Trophoblast cell (in vitro differentiated cells and primary cell): ENCODE measurements at regions not wholly inside any gene's neighbourhood (a gene's known extent, or its start where the extent isn't known, plus 50 kb on each side); places are given as distances from the start of the nearest gene placed in this dataset.

Source experiments
- DNase-seq, 2 donors: peaks; one replicate each; pipeline ENCODE4 v3.0.0-alpha.2; 2016
- H2AFZ ChIP-seq: 2 replicates; pipeline ENCODE4 v1.6.1; 2013; ENCODE audit warnings: low read length, moderate library complexity, mild to moderate bottlenecking; ENCODE audit not compliant: insufficient read depth, poor library complexity
- H2AK5ac ChIP-seq: 2 replicates; pipeline ENCODE4 v1.6.1; 2013; ENCODE audit warnings: mild to moderate bottlenecking, low read length
- H2BK120ac ChIP-seq: 2 replicates; pipeline ENCODE4 v1.6.1; 2013; ENCODE audit warnings: low read length, mild to moderate bottlenecking, moderate library complexity; ENCODE audit not compliant: insufficient read depth, poor library complexity
- H2BK12ac ChIP-seq: 2 replicates; pipeline ENCODE4 v1.6.1; 2013; ENCODE audit warnings: mild to moderate bottlenecking, low read length, moderate library complexity
- H2BK5ac ChIP-seq: 2 replicates; pipeline ENCODE4 v1.6.1; 2013; ENCODE audit warnings: low read length, low read depth, moderate library complexity, mild to moderate bottlenecking; ENCODE audit not compliant: poor library complexity
- H3K14ac ChIP-seq: 2 replicates; pipeline ENCODE4 v1.6.1; 2013; ENCODE audit warnings: mild to moderate bottlenecking, low read length
- H3K18ac ChIP-seq: 2 replicates; pipeline ENCODE4 v1.6.1; 2013; ENCODE audit warnings: mild to moderate bottlenecking, low read length
- H3K23ac ChIP-seq: 2 replicates; pipeline ENCODE4 v1.6.1; 2013; ENCODE audit warnings: low read length
- H3K27ac ChIP-seq: 2 replicates; pipeline ENCODE4 v1.5.1; 2013; ENCODE audit warnings: low read depth, mild to moderate bottlenecking, inconsistent platforms, low read length, moderate library complexity
- H3K27me3 ChIP-seq: 2 replicates; pipeline ENCODE4 v1.6.1; 2013; ENCODE audit warnings: inconsistent platforms, mild to moderate bottlenecking, low read length, moderate library complexity; ENCODE audit not compliant: insufficient read depth
- H3K36me3 ChIP-seq, 2 experiments: 1 replicate in 1 of 2; 2 replicates in 1 of 2; pipeline ENCODE4 v1.6.1; 2013; ENCODE audit warnings: low read length in 2 of 2, mild to moderate bottlenecking in 2 of 2, moderate library complexity in 1 of 2; ENCODE audit not compliant: insufficient read depth in 2 of 2, control insufficient read depth in 1 of 2
- H3K4ac ChIP-seq: 2 replicates; pipeline ENCODE4 v1.6.1; 2013; ENCODE audit warnings: low read depth, mild to moderate bottlenecking, low read length, moderate library complexity
- H3K4me1 ChIP-seq, 2 experiments: 1 replicate in 1 of 2; 2 replicates in 1 of 2; pipeline ENCODE4 v1.6.1; 2013; ENCODE audit warnings: low read length in 2 of 2, mild to moderate bottlenecking in 2 of 2, moderate library complexity in 1 of 2; ENCODE audit not compliant: insufficient read depth in 2 of 2, control insufficient read depth in 1 of 2
- H3K4me2 ChIP-seq: 2 replicates; pipeline ENCODE4 v1.6.1; 2013; ENCODE audit warnings: inconsistent platforms, mild to moderate bottlenecking, low read length, moderate library complexity
- H3K4me3 ChIP-seq: 2 replicates; pipeline ENCODE4 v1.5.1; 2013; ENCODE audit warnings: mild to moderate bottlenecking, low read depth, low read length, inconsistent platforms
- H3K79me1 ChIP-seq: one replicate; pipeline ENCODE4 v1.6.1; 2013; ENCODE audit warnings: low read length
- H3K79me2 ChIP-seq: 2 replicates; pipeline ENCODE4 v1.6.1; 2013; ENCODE audit warnings: low read length, mild to moderate bottlenecking; ENCODE audit not compliant: control insufficient read depth, insufficient read depth, poor library complexity
- H3K9ac ChIP-seq: 2 replicates; pipeline ENCODE4 v1.6.1; 2013; ENCODE audit warnings: mild to moderate bottlenecking, low read length
- H3K9me3 ChIP-seq: 2 replicates; pipeline ENCODE4 v1.6.1; 2013; ENCODE audit warnings: low read depth, mild to moderate bottlenecking, control low read depth, inconsistent platforms, low read length; ENCODE audit not compliant: insufficient read depth
- H4K12ac ChIP-seq: 2 replicates; pipeline ENCODE4 v1.6.1; 2013; ENCODE audit warnings: low read depth, mild to moderate bottlenecking, low read length, moderate library complexity
- H4K8ac ChIP-seq: 2 replicates; pipeline ENCODE4 v1.6.1; 2013; ENCODE audit warnings: low read depth, mild to moderate bottlenecking, low read length, moderate library complexity
- H4K91ac ChIP-seq: one replicate; pipeline ENCODE4 v1.6.1; 2013; ENCODE audit warnings: low read depth, mild to moderate bottlenecking, low read length, moderate library complexity
- WGBS: extraction: QIAGEN DNeasy Blood & Tissue Kit; methylation state at CpG from one replicate; pipeline ENCODE4 v1.1.7; 2013; ENCODE audit warnings: missing lambda C conversion rate; ENCODE audit not compliant: insufficient read length, insufficient coverage; ENCODE audit errors: extremely low coverage; 5-methylcytosine and 5-hydroxymethylcytosine counted together

DNA sequence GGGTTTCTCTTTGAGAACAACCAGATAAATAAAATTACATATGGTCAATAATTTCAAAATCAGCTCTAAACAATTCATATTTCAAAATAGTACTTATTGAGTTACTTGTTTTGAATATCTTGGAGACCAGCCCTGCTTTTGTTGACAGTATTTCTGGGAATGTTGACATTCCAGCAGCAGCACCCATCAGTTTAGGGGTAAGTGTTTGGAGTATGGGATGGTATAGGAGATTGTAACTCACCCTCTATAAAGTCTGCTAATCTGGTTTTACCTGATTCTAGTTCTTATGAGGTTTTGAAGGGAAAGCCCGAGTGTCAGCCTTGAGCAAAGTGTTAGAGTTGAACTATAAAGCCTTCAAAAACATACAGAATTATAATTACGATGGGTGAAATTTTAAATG, 139.2 kb upstream of the ANKRD50 start:
- H4K8ac ChIP-seq = no peak overlapping the region
- H3K4ac ChIP-seq = no peak overlapping the region
- H3K4me3 ChIP-seq = no peak overlapping the region
- no peak overlapping the region for H3K23ac ChIP-seq
- H3K4me1 ChIP-seq = no peaks in the 10 kb centered on the region
- H3K9ac ChIP-seq = no peak overlapping the region
- no peaks in the 10 kb centered on the region for H3K9me3 ChIP-seq
- H2AK5ac ChIP-seq = no peak overlapping the region
- H3K14ac ChIP-seq = no peak overlapping the region
- no peak overlapping the region for H3K27ac ChIP-seq
- H2BK5ac ChIP-seq = no peak overlapping the region
- no peak for DNase-seq
- no peaks in the 10 kb centered on the region for H3K79me1 ChIP-seq
- no peak overlapping the region for H3K4me2 ChIP-seq
- no peaks in the 10 kb centered on the region for H3K27me3 ChIP-seq
- no peaks in the 10 kb centered on the region for H3K36me3 ChIP-seq
- no peak overlapping the region for H2BK120ac ChIP-seq
- H4K12ac ChIP-seq = no peak overlapping the region
- no peak overlapping the region for H3K18ac ChIP-seq
- H2AFZ ChIP-seq = no peak overlapping the region
- no CpG with 5 or more reads among the region's 2 CpGs for WGBS
- H4K91ac ChIP-seq = no peak overlapping the region
- no peaks in the 10 kb centered on the region for H3K79me2 ChIP-seq
- H2BK12ac ChIP-seq = no peak overlapping the region

DNA sequence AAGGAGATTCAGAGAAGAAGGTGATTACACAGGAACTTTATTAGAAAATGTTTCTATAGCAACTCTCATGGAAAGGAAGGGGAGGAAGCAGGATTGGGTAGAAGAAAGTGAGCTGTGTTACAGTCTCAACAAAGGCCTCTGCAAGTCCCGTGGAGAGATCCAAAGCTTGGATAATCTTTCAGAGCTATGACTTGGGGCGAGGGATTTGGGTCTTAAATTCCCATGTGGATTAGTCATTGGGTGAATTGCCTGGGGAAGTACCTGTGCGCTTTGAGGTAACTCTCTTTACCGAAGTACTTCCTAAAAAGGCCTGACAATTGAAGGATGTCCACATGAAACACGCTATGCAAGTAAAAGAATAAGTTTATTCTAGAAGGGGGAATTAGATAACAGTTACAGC, 133.8 kb upstream of the ANKRD50 start:
- Histone ChIP-seq H4K91ac (no peak overlapping the region), H2BK120ac (no peak overlapping the region), H3K23ac (no peak overlapping the region), H2AFZ (no peak overlapping the region), H3K4me3 (no peak overlapping the region), H4K8ac (no peak overlapping the region), H3K4me2 (no peak overlapping the region), H3K4me1 (no peaks in the 10 kb centered on the region), H2BK12ac (no peak overlapping the region), H2BK5ac (no peak overlapping the region), H3K9ac (no peak overlapping the region), H3K79me1 (no peaks in the 10 kb centered on the region), H3K79me2 (no peaks in the 10 kb centered on the region), H2AK5ac (no peak overlapping the region), H3K27ac (no peak overlapping the region), H4K12ac (no peak overlapping the region), H3K9me3 (peaks cover 2% of the 10 kb centered on the region), H3K4ac (no peak overlapping the region), H3K36me3 (no peaks in the 10 kb centered on the region), H3K14ac (no peak overlapping the region), H3K18ac (no peak overlapping the region), H3K27me3 (no peaks in the 10 kb centered on the region)
- peak; percentile 6 to 27 for DNase-seq
- no CpG with 5 or more reads among the region's 5 CpGs for WGBS

DNA sequence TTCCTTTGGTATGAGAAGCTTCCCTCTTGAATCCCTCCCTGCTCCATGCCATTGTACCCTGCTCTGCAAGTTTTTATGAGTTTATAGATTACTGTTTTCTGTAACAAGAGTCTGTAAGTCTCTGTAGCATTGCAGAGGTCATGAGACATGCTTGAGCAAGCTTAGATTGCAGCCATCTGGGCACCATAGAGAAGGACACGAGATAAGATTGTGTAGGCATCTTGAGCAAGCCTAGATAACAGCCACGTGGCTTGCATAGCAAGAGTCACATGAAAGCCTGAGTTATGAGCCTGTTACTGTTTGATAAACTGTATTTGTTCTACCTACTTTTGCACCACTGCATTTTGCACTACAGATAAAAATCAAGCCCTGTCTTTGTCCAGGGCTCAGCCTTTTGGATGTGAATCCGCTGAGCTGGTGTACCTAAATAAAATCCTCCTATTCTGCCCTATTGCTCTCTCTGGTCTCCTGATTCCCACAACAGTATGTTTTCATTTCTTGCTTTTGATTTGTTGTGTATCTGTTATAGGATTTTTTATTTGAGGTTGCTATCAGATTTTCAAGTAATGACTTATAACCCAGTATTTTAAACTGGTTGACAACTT, 127.4 kb upstream of the ANKRD50 start:
- H3K9ac ChIP-seq = no peak overlapping the region
- no peak overlapping the region for H2AFZ ChIP-seq
- H3K4me3 ChIP-seq = no peak overlapping the region
- H3K79me2 ChIP-seq = no peaks in the 10 kb centered on the region
- no peaks in the 10 kb centered on the region for H3K36me3 ChIP-seq
- H2BK120ac ChIP-seq = no peak overlapping the region
- no peak overlapping the region for H2BK12ac ChIP-seq
- no peaks in the 10 kb centered on the region for H3K27me3 ChIP-seq
- H3K4me2 ChIP-seq = no peak overlapping the region
- no peak overlapping the region for H3K14ac ChIP-seq
- H3K4me1 ChIP-seq = no peaks in the 10 kb centered on the region
- H2BK5ac ChIP-seq = no peak overlapping the region
- H2AK5ac ChIP-seq = no peak overlapping the region
- H3K23ac ChIP-seq = no peak overlapping the region
- DNase-seq = peak; percentile 72 to 87
- no peak overlapping the region for H4K8ac ChIP-seq
- H4K91ac ChIP-seq = no peak overlapping the region
- H3K27ac ChIP-seq = no peak overlapping the region
- no CpG with 5 or more reads among the region's 3 CpGs for WGBS
- no peak overlapping the region for H4K12ac ChIP-seq
- H3K18ac ChIP-seq = no peak overlapping the region
- peaks cover 5% of the 10 kb centered on the region for H3K9me3 ChIP-seq
- no peaks in the 10 kb centered on the region for H3K79me1 ChIP-seq
- H3K4ac ChIP-seq = no peak overlapping the region

DNA sequence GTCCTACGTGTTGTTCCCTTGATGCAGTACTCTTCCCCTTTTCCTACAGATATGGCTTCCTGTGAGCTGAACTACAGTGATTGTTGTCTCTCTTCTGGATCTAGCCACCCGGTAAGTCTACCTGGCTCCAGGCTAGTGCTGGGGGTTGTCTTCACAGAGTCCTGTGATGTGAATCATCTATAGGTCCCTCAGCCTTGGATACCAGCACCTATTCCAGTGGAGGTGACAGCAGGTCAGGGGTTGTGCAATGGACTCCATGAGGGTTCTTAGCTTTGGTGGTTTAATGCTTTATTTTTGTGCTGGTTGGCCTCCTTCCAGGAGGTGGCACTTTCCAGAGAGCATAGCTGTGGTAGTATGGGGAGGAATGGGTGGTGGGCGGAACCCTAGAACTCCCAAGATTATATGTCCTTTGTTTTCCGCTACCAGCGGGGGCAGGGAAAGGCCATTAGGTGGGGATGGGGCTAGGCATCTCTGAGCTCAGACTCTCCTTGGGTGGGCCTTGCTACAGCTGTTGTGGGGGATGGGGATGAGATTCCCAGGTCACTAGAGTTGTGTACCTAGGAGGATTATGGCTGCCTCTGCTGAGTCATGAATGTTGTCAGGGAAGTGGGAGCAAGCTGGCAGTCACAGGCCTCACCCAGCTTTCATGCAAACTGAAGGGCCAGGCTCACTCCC, 121.4 kb upstream of the ANKRD50 start:
- Histone ChIP-seq H4K8ac (no peak overlapping the region), H2AK5ac (no peak overlapping the region), H3K79me2 (no peaks in the 10 kb centered on the region), H4K91ac (no peak overlapping the region), H3K9me3 (peaks cover 2% of the 10 kb centered on the region), H4K12ac (no peak overlapping the region), H3K4ac (no peak overlapping the region), H3K9ac (no peak overlapping the region), H3K18ac (no peak overlapping the region), H2BK120ac (no peak overlapping the region), H3K36me3 (no peaks in the 10 kb centered on the region), H3K27ac (no peak overlapping the region), H3K4me1 (no peaks in the 10 kb centered on the region), H3K4me3 (no peak overlapping the region), H3K4me2 (no peak overlapping the region), H2BK12ac (no peak overlapping the region), H3K14ac (no peak overlapping the region), H2AFZ (no peak overlapping the region), H2BK5ac (no peak overlapping the region), H3K27me3 (no peaks in the 10 kb centered on the region), H3K23ac (no peak overlapping the region), H3K79me1 (no peaks in the 10 kb centered on the region)
- WGBS = no CpG with 5 or more reads among the region's 5 CpGs
- peak; percentile 93 for DNase-seq
